ENCODE measurements at regions not wholly inside any gene's neighbourhood (a gene's known extent, or its start where the extent isn't known, plus 50 kb on each side); places are given as distances from the start of the nearest gene placed in this dataset.

GRCh38 chr5:113800686-113801085 is 287.2 kb downstream of the YTHDC2 start:
- DNase-seq (ENCODE audit: low spot score), result no peak

GRCh38 chr5:113804264-113804663 is 290.8 kb downstream of the YTHDC2 start:
- no peak for DNase-seq (ENCODE audit: low spot score)

- no peak for DNase-seq (ENCODE audit: low spot score)
Measured at GRCh38 chr5:113804943-113805342, 291.4 kb downstream of the YTHDC2 start.

- peak; percentile 3 for DNase-seq (ENCODE audit: low spot score)
Measured at GRCh38 chr5:113806250-113806649, 292.8 kb downstream of the YTHDC2 start.

- DNase-seq (ENCODE audit: low spot score), result peak; percentile 4
Measured at GRCh38 chr5:113806904-113807303, 293.4 kb downstream of the YTHDC2 start.

- peak; percentile 5 for DNase-seq (ENCODE audit: low spot score)
Measured at GRCh38 chr5:113807427-113807991, 294.0 kb downstream of the YTHDC2 start.

- no peak for DNase-seq (ENCODE audit: low spot score)
Measured at GRCh38 chr5:113808956-113809355, 295.5 kb downstream of the YTHDC2 start.

- DNase-seq (ENCODE audit: low spot score), result no peak
Measured at GRCh38 chr5:113809626-113810025, 296.1 kb downstream of the YTHDC2 start.

- DNase-seq (ENCODE audit: low spot score), result no peak
Measured at GRCh38 chr5:113813466-113813865, 300.0 kb downstream of the YTHDC2 start.

- DNase-seq (ENCODE audit: low spot score), result no peak
Measured at GRCh38 chr5:113817683-113818082, 304.2 kb downstream of the YTHDC2 start.

GRCh38 chr5:113823696-113824095 is 310.2 kb downstream of the YTHDC2 start:
- no peak for DNase-seq (ENCODE audit: low spot score)

- no peak for DNase-seq (ENCODE audit: low spot score)
Measured at GRCh38 chr5:113824307-113824706, 310.8 kb downstream of the YTHDC2 start.

GRCh38 chr5:113825176-113825575 is 311.7 kb downstream of the YTHDC2 start:
- DNase-seq (ENCODE audit: low spot score), result no peak

GRCh38 chr5:113846941-113847340 is 333.4 kb downstream of the YTHDC2 start:
- DNase-seq (ENCODE audit: low spot score), result no peak

- DNase-seq (ENCODE audit: low spot score), result no peak
Measured at GRCh38 chr5:113864437-113864836, 350.9 kb downstream of the YTHDC2 start.

- DNase-seq (ENCODE audit: low spot score), result no peak
Measured at GRCh38 chr5:113866763-113867162, 353.3 kb downstream of the YTHDC2 start.

GRCh38 chr5:113869611-113870010 is 356.1 kb downstream of the YTHDC2 start:
- DNase-seq (ENCODE audit: low spot score), result no peak

- DNase-seq (ENCODE audit: low spot score), result no peak
Measured at GRCh38 chr5:113871972-113872371, 358.5 kb downstream of the YTHDC2 start.

GRCh38 chr5:113875096-113875495 is 361.6 kb downstream of the YTHDC2 start:
- no peak for DNase-seq (ENCODE audit: low spot score)

GRCh38 chr5:113891491-113891890 is 378.0 kb downstream of the YTHDC2 start:
- DNase-seq (ENCODE audit: low spot score), result no peak

GRCh38 chr5:113896789-113897188 is 383.3 kb downstream of the YTHDC2 start:
- DNase-seq (ENCODE audit: low spot score), result no peak

GRCh38 chr5:113897748-113898147 is 384.3 kb downstream of the YTHDC2 start:
- no peak for DNase-seq (ENCODE audit: low spot score)

- DNase-seq (ENCODE audit: low spot score), result no peak
Measured at GRCh38 chr5:113900141-113900540, 386.6 kb downstream of the YTHDC2 start.

- no peak for DNase-seq (ENCODE audit: low spot score)
Measured at GRCh38 chr5:113900816-113901215, 387.3 kb downstream of the YTHDC2 start.

GRCh38 chr5:113901718-113902117 is 388.2 kb downstream of the YTHDC2 start:
- DNase-seq (ENCODE audit: low spot score), result no peak

Measured in globus pallidus (tissue), 1 donor.